ENCODE measurements at regions not wholly inside any gene's neighbourhood (a gene's known extent, or its start where the extent isn't known, plus 50 kb on each side); places are given as distances from the start of the nearest gene placed in this dataset.

- WGBS, 2 donors: 32 to 63% methylated on average over 3 of the region's 3 CpGs
- H3K27ac ChIP-seq: no peak overlapping the region
These were observed 144.8 kb downstream of the BCOR start for GRCh38 chrX:39952989-39953388.

GRCh38 chrX:39953879-39954278, 143.9 kb downstream of the BCOR start:
- Histone ChIP-seq H3K4me1 (peaks cover 0 to 8% (median 0%) of the 10 kb centered on the region in 4 donors), H3K27ac (no peak overlapping the region), H3K4me3 (no peak overlapping the region), H3K36me3 (no peaks in the 10 kb centered on the region), H3K9me3 (no peaks in the 10 kb centered on the region), H3K27me3 (no peaks in the 10 kb centered on the region)
- 18 to 59% methylated on average over 10 of the region's 10 CpGs for WGBS, 2 donors
- intact Hi-C loops (cut with DNase I): loop anchor here (5.0 kb wide), 1 partner anchor 58 kb away; no protein-coding TSS in a partner anchor
- peak; percentile 87 for DNase-seq
- TF ChIP-seq POLR2AphosphoS5 (IDR thresholded peaks at IDR 0.05) (peak in 3 of 4 donors; percentile 26 to 48 (median 43)), CTCF (IDR thresholded peaks at IDR 0.05) (no peak), EP300 (IDR thresholded peaks at IDR 0.05) (peak in 1 of 4 donors; percentile 26), POLR2A (IDR thresholded peaks at IDR 0.05) (no peak)

More at GRCh38 chrX:39952989-39953388, 144.8 kb downstream of the BCOR start:
- Histone ChIP-seq H3K4me3 (no peak overlapping the region), H3K9me3 (no peaks in the 10 kb centered on the region), H3K4me1 (peaks cover 0 to 8% (median 0%) of the 10 kb centered on the region in 4 donors), H3K36me3 (no peaks in the 10 kb centered on the region), H3K27me3 (no peaks in the 10 kb centered on the region)
- no peak for DNase-seq
- intact Hi-C loops (cut with DNase I): loop anchor here (5.0 kb wide), 1 partner anchor 59 kb away; no protein-coding TSS in a partner anchor
- no peak for TF ChIP-seq POLR2A (IDR thresholded peaks at IDR 0.05)
- TF ChIP-seq POLR2AphosphoS5 (IDR thresholded peaks at IDR 0.05): no peak
- TF ChIP-seq CTCF (IDR thresholded peaks at IDR 0.05): no peak
- TF ChIP-seq EP300 (IDR thresholded peaks at IDR 0.05): no peak

- Histone ChIP-seq H3K4me3 (no peak overlapping the region), H3K9me3 (no peaks in the 10 kb centered on the region), H3K36me3 (no peaks in the 10 kb centered on the region), H3K27me3 (no peaks in the 10 kb centered on the region), H3K27ac (no peak overlapping the region), H3K4me1 (peaks cover 0 to 8% (median 0%) of the 10 kb centered on the region in 4 donors)
- intact Hi-C loops (cut with DNase I): loop anchor here (5.0 kb wide), 1 partner anchor 57 kb away; no protein-coding TSS in a partner anchor
- no peak for DNase-seq
- TF ChIP-seq CTCF (IDR thresholded peaks at IDR 0.05) (no peak), POLR2A (IDR thresholded peaks at IDR 0.05) (no peak), POLR2AphosphoS5 (IDR thresholded peaks at IDR 0.05) (no peak), EP300 (IDR thresholded peaks at IDR 0.05) (no peak)
- 48 to 82% methylated on average over 9 of the region's 9 CpGs for WGBS, 2 donors
These were observed 142.9 kb downstream of the BCOR start for GRCh38 chrX:39954851-39955250.

GRCh38 chrX:39955625-39956024, 142.1 kb downstream of the BCOR start:
- no peak overlapping the region for H3K27ac ChIP-seq
- no peak for TF ChIP-seq CTCF (IDR thresholded peaks at IDR 0.05)
- no peak for TF ChIP-seq POLR2A (IDR thresholded peaks at IDR 0.05)
- no peak for TF ChIP-seq POLR2AphosphoS5 (IDR thresholded peaks at IDR 0.05)
- no peak for TF ChIP-seq EP300 (IDR thresholded peaks at IDR 0.05)
- H3K36me3 ChIP-seq: no peaks in the 10 kb centered on the region
- H3K4me1 ChIP-seq: peaks cover 0 to 8% (median 0%) of the 10 kb centered on the region in 4 donors
- WGBS, 2 donors: 68 to 77% methylated on average over 4 of the region's 4 CpGs
- no peaks in the 10 kb centered on the region for H3K9me3 ChIP-seq
- intact Hi-C loops (cut with DNase I): no loop called here
- DNase-seq: no peak
- no peak overlapping the region for H3K4me3 ChIP-seq
- no peaks in the 10 kb centered on the region for H3K27me3 ChIP-seq
